ENCODE measurements at regions not wholly inside any gene's neighbourhood (a gene's known extent, or its start where the extent isn't known, plus 50 kb on each side); places are given as distances from the start of the nearest gene placed in this dataset.

- in situ Hi-C loops (cut with MboI; ENCODE audit: low sequenced_read_pairs): no loop called here
- Histone ChIP-seq H3K79me1 (ENCODE audit: low read depth in 1 of 2, low read length in 2 of 2) (no peaks in the 10 kb centered on the region), H3K23ac (ENCODE audit: low read depth, low read length) (no peak overlapping the region), H4K91ac (ENCODE audit: insufficient read depth, low read depth, low read length) (no peak overlapping the region), H3K27ac (ENCODE audit: insufficient read depth, low read length) (no peak overlapping the region), H3K9ac (ENCODE audit: low read depth, low read length) (no peak overlapping the region), H3K18ac (ENCODE audit: low read depth, low read length) (no peak overlapping the region), H2AK5ac (ENCODE audit: low read depth, low read length) (no peak overlapping the region), H4K5ac (ENCODE audit: low read depth, low read length) (no peak overlapping the region), H3K9me3 (ENCODE audit: control insufficient read depth, insufficient read depth, low read length) (no peaks in the 10 kb centered on the region), H3K36me3 (ENCODE audit: control insufficient read depth, insufficient read depth, low read length) (no peaks in the 10 kb centered on the region), H2AK9ac (replicated peaks; ENCODE audit: low read depth, low read length, poor library complexity) (no peak overlapping the region), H3K4me1 (ENCODE audit: control insufficient read depth, insufficient read depth, low read length) (no peaks in the 10 kb centered on the region), H3K56ac (ENCODE audit: extremely low read depth, insufficient read depth, low read length) (no peak overlapping the region), H2BK5ac (ENCODE audit: low read depth, low read length, poor library complexity, severe bottlenecking) (no peak overlapping the region), H4K20me1 (ENCODE audit: insufficient read depth, low read length) (no peaks in the 10 kb centered on the region; the same call in 1 of the 2 replicates), H3K14ac (replicated peaks; ENCODE audit: low read depth, low read length) (no peak overlapping the region), H2BK15ac (ENCODE audit: low read depth, low read length) (no peak overlapping the region), H2AFZ (replicated peaks; ENCODE audit: low read length, poor library complexity) (no peak overlapping the region), H3K4me3 (ENCODE audit: insufficient read depth, low read depth, low read length) (no peak overlapping the region), H2BK120ac (ENCODE audit: low read depth, low read length) (no peak overlapping the region), H4K8ac (ENCODE audit: low read depth in 2 of 2, low read length in 2 of 2) (no peak overlapping the region), H2BK20ac (ENCODE audit: low read depth, low read length) (no peak overlapping the region), H3K4me2 (ENCODE audit: low read depth, low read length) (no peak overlapping the region), H3K9me1 (ENCODE audit: insufficient read depth, low read length) (no peaks in the 10 kb centered on the region), H3K27me3 (ENCODE audit: control insufficient read depth, insufficient read depth, low read length) (no peaks in the 10 kb centered on the region), H3K4ac (ENCODE audit: low read depth, low read length) (no peak overlapping the region)
- ChIA-PET CTCF (no interaction called here), POLR2A (ENCODE audit: unreplicated experiment) (no interaction called here)
- no CpG with 5 or more reads among the region's 1 CpG for WGBS, 2 experiments (ENCODE audit: extremely low coverage in 2 of 2, insufficient read length in 1 of 2)
- DNase-seq: no peak
- dilution Hi-C loops (cut with HindIII; ENCODE audit: low sequenced_read_pairs, unreplicated experiment): no loop called here
- no peak for ATAC-seq (ENCODE audit: low read depth)
- no peak for TF ChIP-seq CHD1 (IDR thresholded peaks at IDR 0.05; ENCODE audit: low read depth, low read length)
- TF ChIP-seq CTCF (conservative IDR thresholded peaks at IDR 0.05; ENCODE audit: low read depth, low read length): no peak
- TF ChIP-seq MAFK (IDR thresholded peaks at IDR 0.05; ENCODE audit: low read depth, low read length): no peak
- TF ChIP-seq, protein P1, sequence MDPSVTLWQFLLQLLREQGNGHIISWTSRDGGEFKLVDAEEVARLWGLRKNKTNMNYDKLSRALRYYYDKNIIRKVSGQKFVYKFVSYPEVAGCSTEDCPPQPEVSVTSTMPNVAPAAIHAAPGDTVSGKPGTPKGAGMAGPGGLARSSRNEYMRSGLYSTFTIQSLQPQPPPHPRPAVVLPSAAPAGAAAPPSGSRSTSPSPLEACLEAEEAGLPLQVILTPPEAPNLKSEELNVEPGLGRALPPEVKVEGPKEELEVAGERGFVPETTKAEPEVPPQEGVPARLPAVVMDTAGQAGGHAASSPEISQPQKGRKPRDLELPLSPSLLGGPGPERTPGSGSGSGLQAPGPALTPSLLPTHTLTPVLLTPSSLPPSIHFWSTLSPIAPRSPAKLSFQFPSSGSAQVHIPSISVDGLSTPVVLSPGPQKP (IDR thresholded peaks at IDR 0.05; ENCODE audit: borderline replicate concordance, low read depth, low read length): no peak
- no peak for TF ChIP-seq CEBPB (IDR thresholded peaks at IDR 0.05; ENCODE audit: low read depth, low read length)
- no peak for TF ChIP-seq RFX5 (IDR thresholded peaks at IDR 0.05; ENCODE audit: low read depth, low read length)
- no peak for TF ChIP-seq MXI1 (IDR thresholded peaks at IDR 0.05; ENCODE audit: borderline replicate concordance, low read depth, low read length)
- TF ChIP-seq RCOR1 (IDR thresholded peaks at IDR 0.05; ENCODE audit: insufficient replicate concordance, low read length): no peak
- no peak for TF ChIP-seq RAD21 (IDR thresholded peaks at IDR 0.05; ENCODE audit: low read length)
- TF ChIP-seq FOS (IDR thresholded peaks at IDR 0.05; ENCODE audit: low read depth, low read length): no peak
- TF ChIP-seq SMC3 (IDR thresholded peaks at IDR 0.05; ENCODE audit: low read depth, low read length): no peak
- no peak for TF ChIP-seq POLR2A (IDR thresholded peaks at IDR 0.05; ENCODE audit: low read depth, low read length)
- no peak for TF ChIP-seq MAZ (IDR thresholded peaks at IDR 0.05; ENCODE audit: borderline replicate concordance, low read depth, low read length)
- no peak for TF ChIP-seq NFE2L2 (IDR thresholded peaks at IDR 0.05; ENCODE audit: low read depth, low read length)
- no peak for TF ChIP-seq USF2 (IDR thresholded peaks at IDR 0.05; ENCODE audit: low read depth, low read length)
- intact Hi-C loops (cut with micrococcal nuclease): no loop called here
- BruUV-seq (replicated peaks): no TSS peak
Measured at GRCh38 chr6:165768961-165769360, 105.9 kb upstream of the PDE10A start.
